Testis (tissue), 2 donors: ENCODE measurements at regions not wholly inside any gene's neighbourhood (a gene's known extent, or its start where the extent isn't known, plus 50 kb on each side); places are given as distances from the start of the nearest gene placed in this dataset.

Source experiments
- CTCF ChIP-seq, 3 experiments: fragments of 450-650 bp in 2 of 3; fragments of 200-600 bp in 1 of 3; sonication (generic) in 1 of 3; IDR thresholded peaks; one replicate each; pipeline ENCODE4 v1.5.1; 2016 to 2019; ENCODE audit warnings: antibody characterized with exemption in 3 of 3, mild to moderate bottlenecking in 2 of 3, moderate library complexity in 1 of 3
- POLR2A ChIP-seq: fragments of 450-650 bp; IDR thresholded peaks from one replicate; pipeline ENCODE4 v1.6.1; 2017; ENCODE audit warnings: antibody characterized with exemption, mild to moderate bottlenecking, moderate library complexity

GRCh38 chr10:85433248-85433647, 933.3 kb downstream of the GRID1 start:
- TF ChIP-seq POLR2A (no peak), CTCF (IDR thresholded peaks at IDR 0.05) (no peak)
